Inflammatory macrophage treated with lipopolysaccharide for 4 hours (primary cell): ENCODE measurements at regions not wholly inside any gene's neighbourhood (a gene's known extent, or its start where the extent isn't known, plus 50 kb on each side); places are given as distances from the start of the nearest gene placed in this dataset.

ENCODE experiments used
- DNase-seq: peaks from one replicate; pipeline ENCODE4 v3.0.0-alpha.2; 2020

DNA sequence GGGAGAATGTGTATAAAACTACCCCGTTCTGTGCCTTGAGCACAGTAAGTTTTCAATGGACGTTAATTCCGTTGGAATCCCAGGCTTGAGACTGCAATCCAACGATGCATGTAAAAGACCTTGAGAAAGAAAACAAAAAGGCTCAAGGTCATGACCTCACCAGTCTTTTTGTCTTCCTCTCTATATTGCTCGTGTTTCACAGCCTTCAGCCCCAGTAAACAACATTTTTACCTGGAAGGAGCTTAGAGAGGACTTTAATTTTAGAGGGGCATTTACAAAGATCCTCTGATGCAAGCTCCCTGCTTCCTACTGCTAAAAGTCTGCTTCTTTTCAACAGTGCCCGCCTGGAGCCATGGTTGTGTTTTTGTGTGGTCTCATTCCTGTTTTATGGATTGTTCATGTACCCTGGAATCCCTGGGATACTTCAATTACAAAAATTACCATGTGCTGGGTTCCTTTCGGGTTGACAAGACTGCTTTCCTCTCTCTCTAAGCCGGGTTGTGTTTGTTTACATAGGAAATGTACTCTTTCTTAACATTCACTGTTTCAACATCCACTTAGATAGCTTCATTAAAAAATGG, 320.1 kb upstream of the NFE2L3 start:
- DNase-seq = no peak

DNA sequence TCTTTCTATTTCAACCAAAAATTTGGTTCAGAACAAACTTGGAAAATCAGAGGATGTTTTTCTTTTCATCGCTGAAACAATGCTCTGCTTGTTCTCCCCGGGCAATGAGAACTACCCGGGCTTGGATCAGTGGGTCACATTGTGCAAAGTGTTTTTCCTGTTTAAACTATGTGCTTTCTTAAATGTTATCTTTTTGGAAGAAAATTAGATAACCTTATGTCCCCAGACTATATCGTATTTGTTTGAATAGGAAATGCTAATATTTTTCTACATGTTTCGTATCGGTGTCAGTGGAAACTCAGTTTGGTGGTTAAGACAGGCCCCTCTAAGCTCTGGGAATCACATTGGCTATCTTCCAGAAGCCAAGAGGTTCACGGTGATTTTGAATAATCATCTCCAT, 319.5 kb upstream of the NFE2L3 start:
- DNase-seq = no peak

GRCh38 chr7:25832929-25833328, 319.1 kb upstream of the NFE2L3 start:
- DNase-seq = no peak

DNA sequence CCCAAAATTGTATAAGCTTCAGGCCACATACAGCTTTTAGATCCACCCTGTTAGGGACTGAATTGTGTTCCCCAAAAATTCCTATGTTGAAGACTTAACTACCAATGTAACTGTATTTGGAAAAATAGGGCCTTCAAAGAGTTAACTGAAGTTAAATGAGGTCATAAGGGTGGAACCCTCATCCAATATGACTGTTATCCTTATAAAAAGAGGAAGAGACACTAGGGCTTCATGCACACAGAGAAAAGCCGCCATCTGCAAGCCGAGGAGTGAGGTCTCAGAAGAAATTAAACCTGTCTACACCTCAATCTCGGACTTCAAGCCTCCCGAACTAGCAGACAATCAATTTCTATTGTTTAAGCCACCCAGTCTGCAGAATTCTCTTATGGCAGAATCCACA, 317.9 kb upstream of the NFE2L3 start:
- DNase-seq = no peak

DNA sequence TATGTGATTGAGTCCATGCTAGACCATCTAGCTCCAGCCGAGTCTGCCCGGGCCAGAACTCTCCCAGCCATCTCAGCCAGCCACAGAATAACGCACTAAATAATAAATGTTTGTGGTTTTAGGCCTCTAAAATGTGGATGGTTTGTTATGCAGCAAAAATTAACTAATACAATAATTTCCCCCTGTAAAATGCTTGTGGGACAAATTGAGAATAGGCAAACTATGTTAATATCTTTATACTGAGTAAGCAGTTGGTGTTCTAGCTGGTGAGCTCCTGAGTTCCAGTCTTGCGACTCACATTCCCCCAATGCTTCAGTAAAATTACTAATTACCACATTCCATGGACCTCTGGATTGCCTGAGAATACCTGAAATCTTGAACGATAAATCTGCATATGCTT, 316.8 kb upstream of the NFE2L3 start:
- DNase-seq = no peak

GRCh38 chr7:25839084-25839769, 312.8 kb upstream of the NFE2L3 start:
- no peak for DNase-seq

- DNase-seq = no peak
These were observed 311.7 kb upstream of the NFE2L3 start for GRCh38 chr7:25840209-25840792.

DNA sequence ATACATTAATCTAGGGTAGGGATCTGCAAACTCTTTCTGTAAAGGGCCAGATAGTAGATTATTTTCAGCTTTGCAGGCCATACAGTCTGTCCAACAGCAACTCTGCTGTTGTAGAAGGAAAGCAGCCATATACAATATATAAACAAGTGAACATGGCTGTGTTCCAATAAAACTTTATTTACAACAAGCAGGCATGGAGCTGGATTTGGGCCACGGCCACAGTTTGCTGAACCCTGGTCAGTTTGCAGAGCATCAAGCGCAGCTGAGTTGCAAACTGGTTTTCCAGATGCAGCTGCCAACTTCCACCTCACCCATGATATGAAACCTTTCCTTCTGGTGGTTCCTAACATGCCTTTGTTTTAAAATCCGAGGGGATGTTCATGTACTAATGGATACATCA, 310.4 kb upstream of the NFE2L3 start:
- no peak for DNase-seq

DNA sequence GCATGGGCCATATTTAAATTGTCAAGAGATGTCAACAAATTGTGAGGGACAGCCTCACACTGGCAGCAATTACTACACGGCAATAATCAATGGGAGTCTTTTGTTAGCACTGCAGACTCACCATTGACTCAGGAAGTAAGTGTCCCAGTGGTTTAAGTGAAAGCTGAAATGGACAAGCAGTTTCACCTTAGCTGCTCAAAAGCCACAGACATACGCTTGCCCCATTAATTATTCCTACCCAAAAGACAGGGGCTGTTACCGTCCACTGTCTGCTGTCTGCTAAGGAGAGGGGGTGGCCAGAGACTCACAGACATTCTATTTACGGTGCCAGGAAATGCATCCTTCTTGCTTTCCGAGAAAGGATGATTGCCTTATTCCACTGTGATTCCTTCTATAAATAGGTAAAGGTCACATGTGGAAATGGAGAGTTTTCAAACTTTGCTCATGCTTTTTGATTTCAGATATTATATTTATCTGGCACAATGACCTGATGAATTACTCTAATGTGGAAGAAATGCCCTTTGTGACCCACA, 309.7 kb upstream of the NFE2L3 start:
- no peak for DNase-seq

DNA sequence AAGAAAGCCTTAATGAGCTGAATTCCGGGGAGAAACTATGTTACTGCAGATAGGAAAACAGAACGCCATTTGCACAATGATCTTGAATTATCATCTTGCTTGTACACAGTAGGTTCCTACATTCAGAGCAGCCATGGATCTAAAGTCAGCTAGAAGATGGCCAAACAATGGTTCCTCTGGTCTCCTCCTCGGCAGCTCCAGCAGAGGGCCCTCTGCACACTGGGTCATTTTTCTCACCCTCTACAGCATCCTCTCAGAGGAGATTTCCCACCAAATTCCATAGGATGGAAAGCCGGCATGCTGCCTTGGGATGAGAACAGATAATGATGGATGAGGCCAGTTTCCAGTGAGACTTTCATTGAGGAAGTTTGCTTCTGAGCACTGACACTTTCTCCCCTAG, 308.5 kb upstream of the NFE2L3 start:
- no peak for DNase-seq

DNA sequence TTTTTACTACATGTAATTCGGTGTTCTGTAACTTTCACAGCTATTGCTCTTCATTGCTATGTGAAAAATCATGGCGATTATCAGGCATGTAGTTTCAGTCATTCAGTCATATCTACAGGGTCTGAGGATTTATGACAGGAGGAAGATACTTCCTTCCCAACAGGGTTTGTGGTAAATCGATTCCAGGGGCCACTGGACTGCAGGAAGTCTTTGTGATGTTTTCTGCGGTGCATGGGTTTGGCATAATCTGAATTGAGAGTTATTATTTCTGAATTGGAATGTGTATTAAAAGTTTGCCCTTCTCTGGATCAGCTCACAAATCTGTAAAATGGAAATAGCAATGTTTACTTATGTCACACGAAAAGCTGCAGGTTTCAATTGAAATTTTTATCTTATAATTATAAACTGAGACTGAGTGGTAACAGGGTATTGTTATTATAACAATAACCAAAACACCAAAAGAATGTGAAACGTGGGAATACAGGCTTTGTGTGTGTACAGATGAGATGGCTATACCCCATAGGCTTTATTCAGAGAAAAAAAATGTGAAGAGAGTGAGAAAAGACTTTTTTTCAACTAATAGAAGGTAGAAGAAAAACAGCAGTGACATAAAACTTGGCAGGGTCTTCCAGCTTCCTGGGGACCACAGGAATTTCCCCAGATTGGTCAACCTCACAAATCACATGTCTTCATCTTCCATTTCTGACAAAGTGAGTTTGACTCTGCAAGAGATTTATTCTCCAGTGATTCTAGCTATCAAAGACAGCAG, 307.7 kb upstream of the NFE2L3 start:
- DNase-seq = no peak

- no peak for DNase-seq
These were observed 306.5 kb upstream of the NFE2L3 start for GRCh38 chr7:25845464-25845863.

- no peak for DNase-seq
These were observed 305.3 kb upstream of the NFE2L3 start for GRCh38 chr7:25846722-25847121.

GRCh38 chr7:25847336-25848070, 304.5 kb upstream of the NFE2L3 start:
- DNase-seq = no peak

- no peak for DNase-seq
These were observed 302.4 kb upstream of the NFE2L3 start for GRCh38 chr7:25849500-25850184.

- no peak for DNase-seq
These were observed 301.8 kb upstream of the NFE2L3 start for GRCh38 chr7:25850216-25850615.

GRCh38 chr7:25850735-25851134, 301.3 kb upstream of the NFE2L3 start:
- no peak for DNase-seq

GRCh38 chr7:25851332-25852210, 300.4 kb upstream of the NFE2L3 start:
- peak; percentile 70 for DNase-seq

DNA sequence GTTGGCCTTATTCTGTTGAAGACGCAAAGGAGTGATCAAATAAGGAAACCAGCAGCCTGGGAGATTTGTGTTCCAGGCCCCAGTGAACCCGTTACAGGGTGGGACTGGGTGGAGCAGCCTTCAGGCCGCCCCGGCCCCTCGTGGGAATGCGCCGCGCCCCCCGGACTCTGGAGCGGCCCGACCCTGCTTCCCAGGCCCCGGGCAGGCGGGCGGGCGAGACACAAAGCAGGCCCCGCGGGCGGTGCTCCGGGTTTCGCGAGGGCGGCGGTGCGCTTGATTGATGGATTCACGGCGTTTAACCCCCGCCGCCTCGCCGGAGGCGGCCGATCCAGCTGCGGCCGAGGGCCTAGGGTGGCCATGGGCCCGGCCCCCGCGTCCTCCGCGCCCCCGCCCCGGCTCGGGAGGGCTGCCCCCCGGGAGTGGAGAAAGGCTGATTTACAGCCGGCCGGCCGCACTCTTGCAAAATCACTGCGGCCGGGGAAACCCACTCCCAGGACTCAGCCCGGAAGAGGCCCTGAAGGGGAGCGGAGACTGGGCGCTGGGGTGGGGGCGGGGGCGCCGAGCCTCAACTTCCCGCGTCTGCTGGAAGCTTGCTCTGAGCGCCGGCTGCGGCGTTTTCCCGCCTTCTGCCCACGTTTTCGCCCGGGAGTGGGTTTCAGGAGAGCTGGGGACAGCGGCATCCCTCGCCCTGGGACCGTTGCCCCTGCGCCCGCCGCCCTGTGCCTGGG, 299.6 kb upstream of the NFE2L3 start:
- no peak for DNase-seq

DNA sequence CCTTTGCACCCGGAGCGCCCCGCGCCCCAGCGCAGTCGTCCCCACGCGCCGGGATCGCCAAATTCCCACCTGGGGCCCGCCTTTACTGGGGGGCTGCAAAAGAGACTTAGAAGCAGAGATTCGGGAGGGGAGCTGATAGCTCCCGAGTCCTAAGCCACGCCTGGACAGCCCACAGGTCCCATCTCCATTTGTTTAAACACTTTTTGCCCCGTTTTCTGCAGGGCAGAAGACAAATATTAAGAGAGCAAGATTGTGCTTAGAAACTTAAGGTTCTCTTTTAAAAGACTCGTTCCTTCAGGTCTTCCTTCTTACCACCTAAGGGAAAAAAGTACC, 299.1 kb upstream of the NFE2L3 start:
- DNase-seq = no peak

- no peak for DNase-seq
These were observed 298.7 kb upstream of the NFE2L3 start for GRCh38 chr7:25853314-25853713.
